Glomerular visceral epithelial cell (primary cell): ENCODE measurements at regions not wholly inside any gene's neighbourhood (a gene's known extent, or its start where the extent isn't known, plus 50 kb on each side); places are given as distances from the start of the nearest gene placed in this dataset.
A peak's percentile ranks its signal among the peaks of the same experiment; 100 is the strongest.

Source experiments
- DNase-seq: peaks from one replicate; pipeline ENCODE4 v3.0.0-alpha.2; 2016; ENCODE audit errors: extremely low spot score

GRCh38 chr11:13220148-13220547 lies 57.4 kb upstream of the BMAL1 start:
- no peak for DNase-seq

DNA sequence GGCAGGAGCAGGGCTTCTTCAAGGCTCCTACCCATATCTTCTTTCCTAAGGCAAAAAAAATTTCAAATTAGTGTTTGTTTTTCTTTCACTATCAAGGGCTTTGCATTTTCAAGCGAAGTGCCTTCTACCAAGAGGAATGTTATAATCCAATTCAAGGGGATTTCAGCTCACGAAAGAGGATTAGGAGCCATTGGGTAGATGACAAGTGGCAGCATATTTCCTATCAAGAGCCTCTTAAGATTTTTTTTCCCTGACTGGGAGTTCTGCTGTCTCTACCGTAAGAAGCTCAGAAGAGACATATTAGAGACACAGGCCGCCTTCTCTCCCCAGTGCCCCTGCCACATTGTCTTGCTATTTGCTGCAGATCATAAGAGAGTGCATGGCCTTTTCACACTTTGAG lies 55.9 kb upstream of the BMAL1 start:
- no peak for DNase-seq

GRCh38 chr11:13222285-13222684 lies 55.3 kb upstream of the BMAL1 start:
- peak; percentile 50 for DNase-seq

- no peak for DNase-seq
Observed at GRCh38 chr11:13223112-13223511, 54.5 kb upstream of the BMAL1 start.

DNA sequence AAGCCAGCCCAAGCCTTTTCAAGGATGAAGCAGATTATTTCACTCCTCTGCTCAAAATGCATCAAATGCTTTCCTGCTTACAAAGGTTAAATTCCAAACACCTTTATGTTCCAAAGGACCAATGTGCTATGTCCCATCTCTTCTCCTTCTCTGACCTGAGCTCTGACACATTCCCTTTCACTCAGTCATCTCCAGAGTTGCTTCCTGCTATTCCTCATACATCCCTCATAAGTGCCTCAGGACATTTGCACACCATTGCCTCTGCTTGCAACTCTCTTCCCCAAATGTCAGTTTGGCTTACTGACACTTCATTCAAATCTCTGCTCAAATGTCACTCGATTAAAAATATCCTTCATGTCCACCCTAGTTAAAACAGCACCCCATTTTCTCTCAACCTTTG lies 53.3 kb upstream of the BMAL1 start:
- DNase-seq: no peak

DNA sequence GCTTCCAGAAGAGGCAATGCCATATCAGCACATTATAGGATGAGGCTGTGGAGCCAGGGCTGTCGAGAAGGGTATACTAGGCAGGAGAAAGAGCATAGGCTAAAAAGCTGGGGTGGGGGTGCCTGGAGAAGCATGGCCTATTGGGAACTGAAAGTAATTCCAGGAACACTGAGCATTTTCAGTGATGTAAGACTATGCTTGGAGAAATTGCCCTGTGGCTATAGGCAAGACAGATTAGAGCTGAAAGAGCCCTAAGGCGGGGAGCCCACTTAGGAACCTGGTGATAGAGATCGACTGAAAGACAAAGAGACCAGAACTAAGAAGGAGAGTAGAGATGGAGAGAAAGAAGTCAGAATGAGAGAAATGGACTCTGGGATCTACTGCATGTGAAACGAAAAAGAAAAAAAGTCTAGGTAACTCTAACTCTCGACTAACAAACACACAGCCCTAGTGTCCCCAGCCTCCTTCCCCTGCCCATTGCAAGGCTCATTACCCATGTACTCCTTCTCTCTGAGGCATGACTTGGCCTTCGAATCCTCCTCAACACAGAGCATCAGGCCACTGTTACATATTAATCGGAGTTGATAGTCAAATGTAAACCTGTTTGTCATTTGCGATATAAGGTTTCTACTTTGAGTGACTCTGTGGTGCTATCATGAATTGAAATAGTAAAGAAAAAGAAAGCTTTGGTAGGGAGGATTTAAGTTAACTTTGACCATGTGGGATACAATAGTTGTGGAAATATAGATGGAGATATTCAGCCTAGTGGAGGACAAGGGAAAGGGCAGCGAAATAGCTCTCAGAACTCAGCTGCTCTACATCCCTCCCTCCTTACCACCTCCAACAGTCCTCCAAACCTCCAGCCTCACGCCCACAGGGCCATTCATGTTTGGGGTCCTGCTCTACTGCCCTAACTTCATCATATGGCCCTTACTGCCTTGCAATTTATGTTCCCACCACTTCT lies 52.3 kb upstream of the BMAL1 start:
- no peak for DNase-seq

DNA sequence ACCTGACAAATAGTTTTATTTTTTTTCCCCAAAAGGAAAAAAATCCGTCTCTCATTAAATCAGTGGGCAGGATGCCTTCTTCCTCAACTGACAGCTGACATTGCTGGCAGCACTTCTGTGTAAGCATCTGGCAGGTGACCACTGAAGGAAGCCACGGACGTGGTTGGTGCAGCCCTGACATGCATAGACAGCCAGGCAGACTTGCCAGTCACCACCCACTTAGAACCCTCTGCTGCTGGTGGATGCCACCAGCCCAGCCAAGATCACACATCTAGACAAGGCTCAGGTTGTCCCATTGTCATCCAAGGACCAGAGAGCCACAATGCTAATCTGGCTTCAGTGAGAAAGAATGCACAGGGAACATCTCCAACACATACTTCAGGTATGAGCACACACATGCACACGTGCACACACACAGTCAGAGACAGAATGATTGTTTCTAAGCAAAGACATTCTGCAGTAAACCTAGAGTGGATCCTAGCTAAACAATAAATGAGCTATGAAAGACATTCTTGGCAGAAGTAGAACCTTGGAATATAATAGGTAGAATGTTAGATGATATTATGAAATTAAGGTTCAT lies 49.8 kb upstream of the BMAL1 start:
- DNase-seq: no peak
